ENCODE measurements at regions not wholly inside any gene's neighbourhood (a gene's known extent, or its start where the extent isn't known, plus 50 kb on each side); places are given as distances from the start of the nearest gene placed in this dataset.
"Not testable (repeated sequence)": the region's sequence is repeated elsewhere in the genome, so short reads cannot be mapped to it uniquely, and the experiment has no call there.

DNA sequence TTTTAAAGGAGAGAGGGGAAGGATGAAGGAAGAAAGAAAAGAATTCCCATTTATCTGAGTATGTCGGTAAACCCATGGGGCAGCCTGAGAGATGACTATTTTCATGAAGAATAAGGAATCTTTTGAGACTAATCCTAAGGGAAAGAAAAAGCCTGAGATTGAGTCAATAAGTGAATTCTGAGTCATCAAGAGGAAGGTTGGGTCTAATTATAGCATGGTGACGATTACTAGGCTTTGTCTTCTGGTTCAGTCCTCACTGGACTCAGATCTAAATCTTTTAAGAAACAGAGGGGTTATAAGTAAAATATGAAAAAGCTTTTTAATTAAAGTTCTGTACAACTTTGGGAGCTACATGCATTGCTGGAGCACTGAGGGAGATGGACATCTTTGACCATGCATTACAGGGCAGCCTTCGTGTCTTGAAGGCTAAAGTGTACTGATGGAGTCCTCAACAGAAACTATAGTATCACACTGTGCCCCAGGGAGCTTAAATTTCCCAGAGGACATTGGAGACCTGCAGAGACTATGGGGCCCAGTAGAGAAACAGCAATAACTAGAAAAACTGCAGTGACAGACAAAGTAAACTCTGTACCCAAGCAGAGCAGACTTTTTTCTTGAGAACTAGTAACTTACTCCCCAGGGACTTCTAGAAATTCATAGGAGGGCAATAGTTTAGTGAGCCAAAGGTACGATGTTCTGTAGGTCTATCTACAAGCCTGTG is 260.9 kb downstream of the RAD51AP2 start:
- no peak for DNase-seq (ENCODE audit: low spot score)

- no peak for DNase-seq (ENCODE audit: low spot score)
Observed at GRCh38 chr2:17255071-17255470, 263.2 kb downstream of the RAD51AP2 start.

GRCh38 chr2:17254421-17254820 is 263.8 kb downstream of the RAD51AP2 start:
- DNase-seq (ENCODE audit: low spot score) = no peak

DNA sequence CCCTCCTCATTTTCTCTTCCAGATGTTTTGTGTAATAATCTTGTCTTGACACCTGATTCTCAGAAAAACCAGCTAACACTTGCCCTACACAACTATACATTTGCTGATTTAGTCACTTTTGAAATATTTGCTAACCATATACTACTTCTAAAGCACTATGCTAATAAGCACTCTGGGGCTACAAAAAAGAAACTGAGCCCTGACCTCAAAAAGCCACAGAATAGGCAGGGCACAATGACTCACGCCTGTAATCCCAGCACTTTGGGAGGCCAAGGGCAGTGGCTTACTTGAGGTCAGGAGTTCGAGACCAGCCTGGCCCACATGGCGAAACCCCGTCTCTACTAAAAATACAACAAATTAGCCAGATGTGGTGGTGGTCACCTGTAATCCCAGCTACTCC is 266.0 kb downstream of the RAD51AP2 start:
- DNase-seq (ENCODE audit: low spot score) = no peak

DNA sequence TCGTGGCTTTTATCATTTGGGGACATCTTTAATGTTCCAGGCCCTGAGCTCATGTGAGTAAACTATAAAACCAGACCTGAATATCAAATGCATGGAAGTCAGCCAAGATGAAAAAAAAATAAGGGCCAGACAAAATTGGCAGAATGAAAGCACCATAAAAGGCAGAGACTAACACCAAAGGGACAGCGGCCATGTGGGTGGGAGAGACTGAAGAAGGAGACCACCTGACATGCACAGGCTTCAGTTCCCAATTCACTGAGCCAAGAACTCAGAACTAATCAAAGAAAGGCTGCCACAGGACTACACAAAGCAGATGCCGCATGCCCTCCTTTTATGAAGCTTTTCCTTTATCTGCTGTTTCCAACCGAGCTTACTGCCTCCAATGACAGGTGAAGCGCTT is 267.1 kb downstream of the RAD51AP2 start:
- DNase-seq (ENCODE audit: low spot score) = no peak

- no peak for DNase-seq (ENCODE audit: low spot score)
Observed at GRCh38 chr2:17249249-17249648, 269.0 kb downstream of the RAD51AP2 start.

GRCh38 chr2:17245906-17246305 is 272.3 kb downstream of the RAD51AP2 start:
- DNase-seq (ENCODE audit: low spot score) = peak; percentile 74

GRCh38 chr2:17242813-17243485 is 275.3 kb downstream of the RAD51AP2 start:
- no peak for DNase-seq (ENCODE audit: low spot score)

GRCh38 chr2:17239550-17239949 is 278.7 kb downstream of the RAD51AP2 start:
- DNase-seq (ENCODE audit: low spot score) = no peak

DNA sequence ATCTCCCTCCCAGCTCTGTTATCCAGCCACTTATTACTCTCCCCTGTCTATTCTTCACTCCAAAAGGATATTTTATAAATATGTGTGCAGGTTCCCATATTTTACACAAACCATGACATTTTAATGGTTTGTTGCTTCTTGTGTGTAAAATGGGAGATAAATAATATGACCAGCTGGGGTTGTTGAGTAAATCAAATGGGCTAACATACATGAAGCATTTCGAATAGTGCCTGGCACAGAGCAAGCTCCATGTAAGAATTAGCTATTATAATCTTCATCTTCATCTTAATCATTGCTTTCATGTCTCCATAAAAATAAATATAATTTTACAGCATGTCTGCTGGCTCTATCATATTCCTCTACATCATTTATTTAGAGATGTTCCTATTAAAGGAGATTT is 283.1 kb downstream of the RAD51AP2 start:
- DNase-seq (ENCODE audit: low spot score) = no peak

DNA sequence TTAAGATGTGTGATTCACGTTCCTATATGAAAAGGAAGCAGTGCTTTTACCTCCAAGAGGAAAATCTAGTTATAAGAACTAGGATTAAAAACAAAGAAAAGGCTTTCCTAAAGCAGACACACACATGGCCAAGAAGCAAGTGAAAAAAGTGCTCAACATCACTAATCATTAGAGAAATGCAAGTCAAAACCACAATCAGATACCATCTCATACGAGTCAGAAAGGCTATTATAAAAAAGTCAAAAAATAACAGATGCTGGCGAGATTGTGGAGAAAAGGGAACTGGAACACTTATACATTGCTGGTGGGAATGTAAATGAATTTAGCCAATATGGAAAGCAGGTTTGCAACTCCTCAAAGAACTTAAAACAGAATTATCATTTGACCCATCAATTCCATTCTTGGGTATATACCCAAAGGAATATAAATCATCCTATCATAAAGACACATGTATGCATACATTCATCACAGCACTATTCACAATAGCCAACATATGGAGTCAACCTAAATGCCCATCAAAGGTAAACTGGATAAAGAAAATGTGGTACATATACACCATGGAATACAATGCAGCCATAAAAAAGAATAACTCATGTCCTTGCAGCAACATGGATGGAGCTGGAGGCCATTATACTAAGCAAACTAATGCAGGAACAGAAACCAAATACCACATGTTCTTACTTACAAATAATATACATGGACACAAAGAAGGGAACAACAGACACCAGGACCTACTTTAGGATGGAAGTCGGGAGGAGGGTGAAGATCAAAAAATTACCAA is 285.3 kb downstream of the RAD51AP2 start:
- no peak for DNase-seq (ENCODE audit: low spot score)

GRCh38 chr2:17231394-17231965 is 286.8 kb downstream of the RAD51AP2 start:
- DNase-seq (ENCODE audit: low spot score) = no peak

GRCh38 chr2:17229414-17229813 is 288.8 kb downstream of the RAD51AP2 start:
- no peak for DNase-seq (ENCODE audit: low spot score)

DNA sequence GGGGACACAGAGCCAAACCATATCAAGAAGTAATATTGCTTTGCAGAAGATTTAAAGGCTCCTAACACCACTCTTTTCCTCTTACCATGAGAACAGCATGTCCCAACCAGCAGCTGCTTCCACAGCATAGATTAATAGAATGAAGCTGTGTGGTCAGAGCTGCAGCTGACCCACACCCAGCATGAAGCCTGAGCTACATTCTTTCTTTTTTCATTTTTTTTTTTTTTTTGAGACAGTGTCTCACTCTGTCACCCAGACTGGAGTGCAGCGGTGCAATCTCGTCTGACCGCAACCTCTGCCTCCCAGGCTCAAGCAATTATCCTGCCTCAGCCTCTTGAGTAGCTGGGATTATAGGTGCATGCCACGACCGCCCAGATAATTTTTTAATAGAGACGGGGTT is 289.8 kb downstream of the RAD51AP2 start:
- DNase-seq (ENCODE audit: low spot score) = no peak

DNA sequence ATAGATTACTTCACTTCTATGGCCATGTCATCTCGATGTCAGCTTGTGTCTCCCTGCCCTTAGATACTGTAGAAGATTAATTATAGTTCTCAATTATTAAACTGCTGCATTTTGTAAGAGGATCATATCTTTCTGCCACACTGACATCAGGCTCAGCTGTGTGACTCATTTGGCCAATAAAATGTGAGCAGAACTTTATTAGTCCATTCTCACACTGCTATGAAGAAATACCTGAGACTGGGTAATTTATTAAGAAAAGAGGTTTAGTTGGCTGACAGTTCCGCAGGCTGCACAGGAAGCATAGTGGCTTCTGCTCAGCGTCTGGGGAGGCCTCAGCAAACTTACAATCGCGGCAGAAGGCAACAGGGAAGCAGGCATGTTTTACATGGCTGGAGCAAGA is 290.4 kb downstream of the RAD51AP2 start:
- DNase-seq (ENCODE audit: low spot score) = no peak

DNA sequence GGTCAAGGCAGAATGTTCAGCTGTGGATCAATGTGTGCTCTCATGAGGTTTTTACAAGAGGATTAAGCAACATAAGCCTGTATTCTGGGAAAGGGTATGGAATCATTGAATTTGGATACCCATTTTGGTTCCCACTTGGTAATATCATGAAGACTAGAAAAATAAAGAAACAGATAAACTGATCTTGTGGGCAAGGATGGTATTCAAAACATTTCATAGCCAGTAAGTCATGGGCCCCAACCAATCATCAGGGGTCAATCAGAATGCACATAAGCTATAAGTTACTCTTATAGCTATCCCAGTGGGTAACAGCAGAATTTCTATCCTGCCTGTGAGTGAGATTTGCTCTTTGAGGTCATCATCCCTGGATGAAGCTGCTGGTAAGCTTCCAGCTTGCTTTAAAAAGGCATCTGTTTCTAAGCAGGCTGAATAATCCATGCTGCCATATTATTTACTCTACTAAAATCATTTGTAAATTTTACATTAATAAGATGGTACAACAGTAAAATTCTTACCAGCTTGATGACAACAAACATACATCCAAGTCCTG is 291.2 kb downstream of the RAD51AP2 start:
- DNase-seq (ENCODE audit: low spot score) = peak; percentile 67

DNA sequence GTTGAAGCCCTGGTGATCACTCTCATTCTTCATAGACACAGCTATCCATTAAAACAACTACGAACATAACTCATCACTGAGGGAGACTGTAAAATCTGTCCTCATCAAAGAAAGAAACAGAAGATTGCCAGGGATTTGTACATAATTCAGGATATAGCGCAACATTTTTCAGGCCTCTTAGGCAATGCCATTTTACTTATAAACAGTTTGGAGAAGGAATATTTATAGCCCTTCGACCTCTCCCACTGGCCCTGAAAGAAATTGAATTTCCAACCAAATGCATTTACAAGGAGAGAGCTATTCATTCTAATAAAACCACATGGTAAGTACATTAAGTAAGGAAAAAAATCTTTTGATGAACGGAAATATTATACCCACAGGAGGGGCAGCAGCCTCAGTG is 295.0 kb downstream of the RAD51AP2 start:
- DNase-seq (ENCODE audit: low spot score) = no peak

- DNase-seq (ENCODE audit: low spot score) = no peak
Observed at GRCh38 chr2:17208511-17208910, 309.7 kb downstream of the RAD51AP2 start.

GRCh38 chr2:17206771-17207170 is 311.5 kb downstream of the RAD51AP2 start:
- DNase-seq (ENCODE audit: low spot score) = no peak

GRCh38 chr2:17204214-17204613 is 314.0 kb downstream of the RAD51AP2 start:
- DNase-seq (ENCODE audit: low spot score) = peak; percentile 15

GRCh38 chr2:17202628-17203027 is 315.6 kb downstream of the RAD51AP2 start:
- not testable (repeated sequence) for DNase-seq (ENCODE audit: low spot score)

DNA sequence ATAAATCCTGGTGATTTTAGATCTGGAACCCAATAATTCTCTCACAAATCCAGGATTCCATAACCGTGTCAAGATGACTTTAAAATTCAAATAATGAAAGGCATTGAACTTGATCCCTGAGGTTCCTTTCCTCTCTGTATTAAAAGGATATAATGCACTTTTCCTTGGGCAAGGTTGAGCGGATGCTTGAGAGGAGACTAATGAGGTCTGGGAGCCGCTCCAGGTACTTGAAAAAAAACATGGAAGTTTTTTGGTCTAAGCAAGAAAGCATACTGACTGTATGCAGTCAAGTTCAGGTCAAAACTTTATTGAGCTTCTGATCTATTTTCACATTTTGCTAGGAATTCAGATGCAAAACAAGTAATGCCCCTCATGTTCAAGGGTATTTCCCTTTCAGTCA is 318.5 kb downstream of the RAD51AP2 start:
- no peak for DNase-seq (ENCODE audit: low spot score)
